ENCODE measurements at regions not wholly inside any gene's neighbourhood (a gene's known extent, or its start where the extent isn't known, plus 50 kb on each side); places are given as distances from the start of the nearest gene placed in this dataset.

GRCh38 chr21:32093646-32094462 lies 185.0 kb downstream of the MIS18A start:
- no peaks in the 10 kb centered on the region for H3K79me2 ChIP-seq (ENCODE audit: low read length)
- H4K20me1 ChIP-seq (ENCODE audit: insufficient read depth, low read depth, low read length), result no peaks in the 10 kb centered on the region
- DNase-seq, result no peak
- H3K4me3 ChIP-seq (ENCODE audit: low read length), result no peak overlapping the region
- H3K27me3 ChIP-seq (ENCODE audit: low read length), result no peaks in the 10 kb centered on the region
- no peak overlapping the region for H3K4me2 ChIP-seq (ENCODE audit: low read depth, low read length, poor library complexity, severe bottlenecking)
- H3K9me3 ChIP-seq (ENCODE audit: low read length), result no peaks in the 10 kb centered on the region
- H3K27ac ChIP-seq (ENCODE audit: low read length), result no peak overlapping the region
- H2AFZ ChIP-seq (ENCODE audit: low read length), result no peak overlapping the region
- H3K36me3 ChIP-seq (ENCODE audit: insufficient read depth, low read length), result no peaks in the 10 kb centered on the region
- H3K9me2 ChIP-seq (replicated peaks; ENCODE audit: insufficient read depth, low read length), result no peaks in the 10 kb centered on the region
- H3K4me1 ChIP-seq (ENCODE audit: low read length), result no peaks in the 10 kb centered on the region
- no peak overlapping the region for H3K9ac ChIP-seq (ENCODE audit: low read length)

GRCh38 chr21:32090956-32091355 lies 187.9 kb downstream of the MIS18A start:
- no peak overlapping the region for H3K27ac ChIP-seq (ENCODE audit: low read length)
- no peak overlapping the region for H3K9ac ChIP-seq (ENCODE audit: low read length)
- H3K79me2 ChIP-seq (ENCODE audit: low read length), result no peaks in the 10 kb centered on the region
- H3K9me3 ChIP-seq (ENCODE audit: low read length), result no peaks in the 10 kb centered on the region
- no peaks in the 10 kb centered on the region for H3K36me3 ChIP-seq (ENCODE audit: insufficient read depth, low read length)
- H3K4me1 ChIP-seq (ENCODE audit: low read length), result no peaks in the 10 kb centered on the region
- H3K4me3 ChIP-seq (ENCODE audit: low read length), result no peak overlapping the region
- H3K27me3 ChIP-seq (ENCODE audit: low read length), result no peaks in the 10 kb centered on the region
- H4K20me1 ChIP-seq (ENCODE audit: insufficient read depth, low read depth, low read length), result no peaks in the 10 kb centered on the region
- DNase-seq, result no peak
- H3K9me2 ChIP-seq (replicated peaks; ENCODE audit: insufficient read depth, low read length), result no peaks in the 10 kb centered on the region
- no peak overlapping the region for H3K4me2 ChIP-seq (ENCODE audit: low read depth, low read length, poor library complexity, severe bottlenecking)
- no peak overlapping the region for H2AFZ ChIP-seq (ENCODE audit: low read length)

GRCh38 chr21:32089766-32090165 lies 189.1 kb downstream of the MIS18A start:
- Histone ChIP-seq H3K4me2 (ENCODE audit: low read depth, low read length, poor library complexity, severe bottlenecking) (no peak overlapping the region), H3K27me3 (ENCODE audit: low read length) (no peaks in the 10 kb centered on the region), H3K9ac (ENCODE audit: low read length) (no peak overlapping the region), H4K20me1 (ENCODE audit: insufficient read depth, low read depth, low read length) (no peaks in the 10 kb centered on the region), H3K9me2 (replicated peaks; ENCODE audit: insufficient read depth, low read length) (no peaks in the 10 kb centered on the region), H3K4me1 (ENCODE audit: low read length) (no peaks in the 10 kb centered on the region), H3K79me2 (ENCODE audit: low read length) (no peaks in the 10 kb centered on the region), H3K36me3 (ENCODE audit: insufficient read depth, low read length) (no peaks in the 10 kb centered on the region), H2AFZ (ENCODE audit: low read length) (no peak overlapping the region), H3K4me3 (ENCODE audit: low read length) (no peak overlapping the region), H3K27ac (ENCODE audit: low read length) (no peak overlapping the region), H3K9me3 (ENCODE audit: low read length) (no peaks in the 10 kb centered on the region)
- no peak for DNase-seq

GRCh38 chr21:32088471-32088870 lies 190.4 kb downstream of the MIS18A start:
- Histone ChIP-seq H3K4me2 (ENCODE audit: low read depth, low read length, poor library complexity, severe bottlenecking) (no peak overlapping the region), H3K79me2 (ENCODE audit: low read length) (no peaks in the 10 kb centered on the region), H3K27me3 (ENCODE audit: low read length) (no peaks in the 10 kb centered on the region), H3K9me3 (ENCODE audit: low read length) (no peaks in the 10 kb centered on the region), H3K27ac (ENCODE audit: low read length) (no peak overlapping the region), H3K4me3 (ENCODE audit: low read length) (no peak overlapping the region), H3K9ac (ENCODE audit: low read length) (no peak overlapping the region), H3K36me3 (ENCODE audit: insufficient read depth, low read length) (no peaks in the 10 kb centered on the region), H4K20me1 (ENCODE audit: insufficient read depth, low read depth, low read length) (no peaks in the 10 kb centered on the region), H3K4me1 (ENCODE audit: low read length) (no peaks in the 10 kb centered on the region), H2AFZ (ENCODE audit: low read length) (no peak overlapping the region), H3K9me2 (replicated peaks; ENCODE audit: insufficient read depth, low read length) (no peaks in the 10 kb centered on the region)
- DNase-seq, result no peak

GRCh38 chr21:32087447-32087846 lies 191.4 kb downstream of the MIS18A start:
- H3K27me3 ChIP-seq (ENCODE audit: low read length), result no peaks in the 10 kb centered on the region
- H3K9ac ChIP-seq (ENCODE audit: low read length), result no peak overlapping the region
- H3K79me2 ChIP-seq (ENCODE audit: low read length), result no peaks in the 10 kb centered on the region
- no peaks in the 10 kb centered on the region for H3K9me3 ChIP-seq (ENCODE audit: low read length)
- no peak overlapping the region for H2AFZ ChIP-seq (ENCODE audit: low read length)
- H3K4me2 ChIP-seq (ENCODE audit: low read depth, low read length, poor library complexity, severe bottlenecking), result no peak overlapping the region
- H3K4me1 ChIP-seq (ENCODE audit: low read length), result no peaks in the 10 kb centered on the region
- H3K36me3 ChIP-seq (ENCODE audit: insufficient read depth, low read length), result no peaks in the 10 kb centered on the region
- DNase-seq, result no peak
- no peak overlapping the region for H3K27ac ChIP-seq (ENCODE audit: low read length)
- no peak overlapping the region for H3K4me3 ChIP-seq (ENCODE audit: low read length)
- H4K20me1 ChIP-seq (ENCODE audit: insufficient read depth, low read depth, low read length), result no peaks in the 10 kb centered on the region
- H3K9me2 ChIP-seq (replicated peaks; ENCODE audit: insufficient read depth, low read length), result no peaks in the 10 kb centered on the region

- Histone ChIP-seq H3K27ac (ENCODE audit: low read length) (no peak overlapping the region), H2AFZ (ENCODE audit: low read length) (no peak overlapping the region), H3K4me1 (ENCODE audit: low read length) (no peaks in the 10 kb centered on the region), H3K36me3 (ENCODE audit: insufficient read depth, low read length) (no peaks in the 10 kb centered on the region), H3K4me3 (ENCODE audit: low read length) (no peak overlapping the region), H3K79me2 (ENCODE audit: low read length) (no peaks in the 10 kb centered on the region), H4K20me1 (ENCODE audit: insufficient read depth, low read depth, low read length) (no peaks in the 10 kb centered on the region), H3K9me2 (replicated peaks; ENCODE audit: insufficient read depth, low read length) (no peaks in the 10 kb centered on the region), H3K27me3 (ENCODE audit: low read length) (no peaks in the 10 kb centered on the region), H3K9ac (ENCODE audit: low read length) (no peak overlapping the region), H3K4me2 (ENCODE audit: low read depth, low read length, poor library complexity, severe bottlenecking) (no peak overlapping the region), H3K9me3 (ENCODE audit: low read length) (no peaks in the 10 kb centered on the region)
- DNase-seq, result no peak
These were observed 195.7 kb downstream of the MIS18A start for GRCh38 chr21:32083197-32083596.

- Histone ChIP-seq H2AFZ (ENCODE audit: low read length) (no peak overlapping the region), H3K4me3 (ENCODE audit: low read length) (no peak overlapping the region), H4K20me1 (ENCODE audit: insufficient read depth, low read depth, low read length) (no peaks in the 10 kb centered on the region), H3K79me2 (ENCODE audit: low read length) (no peaks in the 10 kb centered on the region), H3K27me3 (ENCODE audit: low read length) (no peaks in the 10 kb centered on the region), H3K27ac (ENCODE audit: low read length) (no peak overlapping the region), H3K36me3 (ENCODE audit: insufficient read depth, low read length) (no peaks in the 10 kb centered on the region), H3K4me2 (ENCODE audit: low read depth, low read length, poor library complexity, severe bottlenecking) (no peak overlapping the region), H3K9me3 (ENCODE audit: low read length) (no peaks in the 10 kb centered on the region), H3K4me1 (ENCODE audit: low read length) (no peaks in the 10 kb centered on the region), H3K9me2 (replicated peaks; ENCODE audit: insufficient read depth, low read length) (no peaks in the 10 kb centered on the region), H3K9ac (ENCODE audit: low read length) (no peak overlapping the region)
- DNase-seq, result no peak
These were observed 196.4 kb downstream of the MIS18A start for GRCh38 chr21:32082466-32082865.

- Histone ChIP-seq H3K4me1 (ENCODE audit: low read length) (no peaks in the 10 kb centered on the region), H3K27ac (ENCODE audit: low read length) (no peak overlapping the region), H3K9ac (ENCODE audit: low read length) (no peak overlapping the region), H3K9me2 (replicated peaks; ENCODE audit: insufficient read depth, low read length) (no peaks in the 10 kb centered on the region), H4K20me1 (ENCODE audit: insufficient read depth, low read depth, low read length) (no peaks in the 10 kb centered on the region), H3K36me3 (ENCODE audit: insufficient read depth, low read length) (no peaks in the 10 kb centered on the region), H2AFZ (ENCODE audit: low read length) (no peak overlapping the region), H3K4me3 (ENCODE audit: low read length) (no peak overlapping the region), H3K79me2 (ENCODE audit: low read length) (no peaks in the 10 kb centered on the region), H3K4me2 (ENCODE audit: low read depth, low read length, poor library complexity, severe bottlenecking) (no peak overlapping the region), H3K9me3 (ENCODE audit: low read length) (no peaks in the 10 kb centered on the region), H3K27me3 (ENCODE audit: low read length) (no peaks in the 10 kb centered on the region)
- no peak for DNase-seq
These were observed 200.8 kb downstream of the HUNK start for GRCh38 chr21:32073593-32073992.
